ENCODE measurements at regions not wholly inside any gene's neighbourhood (a gene's known extent, or its start where the extent isn't known, plus 50 kb on each side); places are given as distances from the start of the nearest gene placed in this dataset.

DNA sequence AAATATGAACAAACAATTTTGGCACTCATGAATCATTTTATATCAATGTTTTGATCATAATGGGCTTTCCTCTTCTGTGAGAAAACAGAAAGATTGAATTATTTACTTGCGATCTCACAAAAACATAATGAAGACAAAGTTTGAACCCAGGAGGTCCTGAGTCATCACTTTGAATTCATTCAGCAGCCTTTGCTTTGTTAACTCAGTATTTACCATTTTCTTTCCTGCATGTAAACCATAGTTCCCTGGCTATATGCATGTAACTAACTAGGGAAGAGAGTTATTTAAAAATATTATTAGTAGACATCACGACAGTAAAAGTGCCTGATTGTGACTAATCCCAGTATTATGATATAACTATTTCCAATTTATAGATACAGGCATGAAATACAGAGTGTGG lies 1026.2 kb downstream of the PLOD2 start:
- Mint-ChIP-seq H3K27me3 (ENCODE audit: insufficient read depth, unreplicated experiment) (peaks cover 11% of the 10 kb centered on the region), H3K4me1 (ENCODE audit: insufficient read depth, unreplicated experiment) (no peaks in the 10 kb centered on the region), H3K36me3 (ENCODE audit: insufficient read depth, unreplicated experiment) (no peaks in the 10 kb centered on the region), H3K9me3 (ENCODE audit: unreplicated experiment) (no peaks in the 10 kb centered on the region), H3K27ac (ENCODE audit: low read depth, unreplicated experiment) (no peak overlapping the region), H3K4me3 (ENCODE audit: unreplicated experiment) (no peak overlapping the region)
- intact Hi-C loops (cut with micrococcal nuclease) = no loop called here
- TF ChIP-seq, protein P1, sequence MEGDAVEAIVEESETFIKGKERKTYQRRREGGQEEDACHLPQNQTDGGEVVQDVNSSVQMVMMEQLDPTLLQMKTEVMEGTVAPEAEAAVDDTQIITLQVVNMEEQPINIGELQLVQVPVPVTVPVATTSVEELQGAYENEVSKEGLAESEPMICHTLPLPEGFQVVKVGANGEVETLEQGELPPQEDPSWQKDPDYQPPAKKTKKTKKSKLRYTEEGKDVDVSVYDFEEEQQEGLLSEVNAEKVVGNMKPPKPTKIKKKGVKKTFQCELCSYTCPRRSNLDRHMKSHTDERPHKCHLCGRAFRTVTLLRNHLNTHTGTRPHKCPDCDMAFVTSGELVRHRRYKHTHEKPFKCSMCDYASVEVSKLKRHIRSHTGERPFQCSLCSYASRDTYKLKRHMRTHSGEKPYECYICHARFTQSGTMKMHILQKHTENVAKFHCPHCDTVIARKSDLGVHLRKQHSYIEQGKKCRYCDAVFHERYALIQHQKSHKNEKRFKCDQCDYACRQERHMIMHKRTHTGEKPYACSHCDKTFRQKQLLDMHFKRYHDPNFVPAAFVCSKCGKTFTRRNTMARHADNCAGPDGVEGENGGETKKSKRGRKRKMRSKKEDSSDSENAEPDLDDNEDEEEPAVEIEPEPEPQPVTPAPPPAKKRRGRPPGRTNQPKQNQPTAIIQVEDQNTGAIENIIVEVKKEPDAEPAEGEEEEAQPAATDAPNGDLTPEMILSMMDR (IDR thresholded peaks at IDR 0.05; ENCODE audit: unreplicated experiment) = no peak
- ChIA-PET POLR2A (interaction anchor here (0.6 kb wide), 1 partner anchor 26 kb away, joined by 3 read pairs; no protein-coding TSS in a partner anchor), CTCF (no interaction called here)
- DNase-seq (ENCODE audit: unreplicated experiment) = no peak
- BruUV-seq (replicated peaks) = no TSS peak

DNA sequence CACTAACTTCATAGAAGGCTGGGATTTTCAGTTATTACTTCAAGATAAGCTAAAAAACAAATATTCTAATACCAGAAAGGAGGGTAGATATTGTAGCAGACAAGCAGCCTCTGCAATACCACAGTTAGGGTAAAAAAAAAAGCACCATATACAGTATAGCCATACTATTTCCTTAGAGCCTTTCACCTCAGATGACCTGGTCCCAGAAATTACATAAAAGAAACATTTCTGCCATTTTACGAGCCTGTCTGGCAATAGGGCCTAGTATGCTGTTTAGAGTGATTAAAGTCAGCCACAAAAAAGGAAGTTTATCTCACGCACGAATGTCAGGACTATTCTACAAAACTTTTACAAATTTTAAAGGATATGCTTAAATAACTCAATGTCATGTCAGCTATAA lies 1016.6 kb downstream of the PLOD2 start:
- H3K27ac Mint-ChIP-seq (ENCODE audit: low read depth, unreplicated experiment) = no peak overlapping the region
- ChIA-PET POLR2A (interaction anchor here (0.6 kb wide), 1 partner anchor 1170 kb away, joined by 4 read pairs; no protein-coding TSS in a partner anchor), CTCF (interaction anchor here (0.8 to 0.9 kb wide), 2 partner anchors 17 to 1260 kb away, joined by 3 read pairs; no protein-coding TSS in a partner anchor)
- intact Hi-C loops (cut with micrococcal nuclease) = no loop called here
- DNase-seq (ENCODE audit: unreplicated experiment) = no peak
- TF ChIP-seq, protein P1 (IDR thresholded peaks at IDR 0.05; ENCODE audit: unreplicated experiment) = no peak
- no peaks in the 10 kb centered on the region for H3K36me3 Mint-ChIP-seq (ENCODE audit: insufficient read depth, unreplicated experiment)
- H3K27me3 Mint-ChIP-seq (ENCODE audit: insufficient read depth, unreplicated experiment) = peaks cover 11% of the 10 kb centered on the region
- BruUV-seq (replicated peaks) = no TSS peak
- no peaks in the 10 kb centered on the region for H3K4me1 Mint-ChIP-seq (ENCODE audit: insufficient read depth, unreplicated experiment)
- no peak overlapping the region for H3K4me3 Mint-ChIP-seq (ENCODE audit: unreplicated experiment)
- H3K9me3 Mint-ChIP-seq (ENCODE audit: unreplicated experiment) = peaks cover 7% of the 10 kb centered on the region

GRCh38 chr3:145145461-145145860 lies 1015.5 kb downstream of the PLOD2 start:
- DNase-seq (ENCODE audit: unreplicated experiment) = no peak

GRCh38 chr3:145159640-145160039 lies 1001.3 kb downstream of the PLOD2 start:
- CTCF ChIA-PET = interaction anchor here (0.6 kb wide), 1 partner anchor 10 kb away, joined by 4 read pairs; no protein-coding TSS in a partner anchor
- intact Hi-C loops (cut with micrococcal nuclease) = no loop called here
- no peaks in the 10 kb centered on the region for H3K4me1 Mint-ChIP-seq (ENCODE audit: insufficient read depth, unreplicated experiment)
- TF ChIP-seq, protein P1 (IDR thresholded peaks at IDR 0.05; ENCODE audit: unreplicated experiment) = no peak
- H3K9me3 Mint-ChIP-seq (ENCODE audit: unreplicated experiment) = no peaks in the 10 kb centered on the region
- no TSS peak for BruUV-seq (replicated peaks)
- H3K27me3 Mint-ChIP-seq (ENCODE audit: insufficient read depth, unreplicated experiment) = no peaks in the 10 kb centered on the region
- H3K27ac Mint-ChIP-seq (ENCODE audit: low read depth, unreplicated experiment) = no peak overlapping the region
- no peaks in the 10 kb centered on the region for H3K36me3 Mint-ChIP-seq (ENCODE audit: insufficient read depth, unreplicated experiment)
- no peak overlapping the region for H3K4me3 Mint-ChIP-seq (ENCODE audit: unreplicated experiment)
- DNase-seq (ENCODE audit: unreplicated experiment) = no peak
- POLR2A ChIA-PET = interaction anchor here (0.6 kb wide), 1 partner anchor 231 kb away, joined by 3 read pairs; no protein-coding TSS in a partner anchor

More at GRCh38 chr3:145145461-145145860, 1015.5 kb downstream of the PLOD2 start:
- intact Hi-C loops (cut with micrococcal nuclease) = no loop called here
- POLR2A ChIA-PET = no interaction called here
- H3K4me1 Mint-ChIP-seq (ENCODE audit: insufficient read depth, unreplicated experiment) = no peaks in the 10 kb centered on the region
- H3K27me3 Mint-ChIP-seq (ENCODE audit: insufficient read depth, unreplicated experiment) = peaks cover 11% of the 10 kb centered on the region
- BruUV-seq (replicated peaks) = no TSS peak
- H3K4me3 Mint-ChIP-seq (ENCODE audit: unreplicated experiment) = no peak overlapping the region
- CTCF ChIA-PET = no interaction called here
- peaks cover 7% of the 10 kb centered on the region for H3K9me3 Mint-ChIP-seq (ENCODE audit: unreplicated experiment)
- no peaks in the 10 kb centered on the region for H3K36me3 Mint-ChIP-seq (ENCODE audit: insufficient read depth, unreplicated experiment)
- no peak overlapping the region for H3K27ac Mint-ChIP-seq (ENCODE audit: low read depth, unreplicated experiment)
- TF ChIP-seq, protein P1 (IDR thresholded peaks at IDR 0.05; ENCODE audit: unreplicated experiment) = no peak
